Upper lobe of left lung (tissue), 6 donors: ENCODE measurements at regions not wholly inside any gene's neighbourhood (a gene's known extent, or its start where the extent isn't known, plus 50 kb on each side); places are given as distances from the start of the nearest gene placed in this dataset.

ENCODE experiments used
- ATAC-seq, 2 donors: fragments of 200-7000 bp; cut with Tn5 transposase; one replicate each; pipeline ENCODE4 v1.9.1; 2022; ENCODE audit warnings: mild to moderate bottlenecking in 2 of 2, moderate library complexity in 2 of 2; ENCODE audit not compliant: low FRiP score in 2 of 2
- DNase-seq, 2 donors: peaks; one replicate each; pipeline ENCODE4 v3.0.0-alpha.2; 2019 to 2020
- H3K27ac ChIP-seq, 4 donors: fragments of 200-600 bp; sonication (generic); one replicate each; pipeline ENCODE4 v1.5.1; 2016 to 2019
- H3K27me3 ChIP-seq, 4 donors: fragments of 200-600 bp; sonication (generic); one replicate each; pipeline ENCODE4 v1.5.1; 2017 to 2019
- H3K36me3 ChIP-seq, 4 donors: fragments of 200-600 bp; sonication (generic); one replicate each; pipeline ENCODE4 v1.5.1; 2016 to 2019
- H3K4me1 ChIP-seq, 4 donors: fragments of 200-600 bp; sonication (generic); one replicate each; pipeline ENCODE4 v1.5.1; 2018 to 2019
- H3K4me3 ChIP-seq, 4 donors: fragments of 200-600 bp; sonication (generic); one replicate each; pipeline ENCODE4 v1.5.1; 2017 to 2019; ENCODE audit warnings: mild to moderate bottlenecking in 2 of 4, moderate library complexity in 1 of 4
- H3K9me3 ChIP-seq, 4 donors: fragments of 200-600 bp; sonication (generic); one replicate each; pipeline ENCODE4 v1.5.1; 2018 to 2019
- CTCF ChIP-seq, 6 experiments: fragments of 450-650 bp in 4 of 6; fragments of 200-600 bp in 2 of 6; sonication (generic) in 2 of 6; IDR thresholded peaks; one replicate each; pipeline ENCODE4 v1.5.1; 2016 to 2019; ENCODE audit warnings: antibody characterized with exemption in 6 of 6
- EP300 ChIP-seq, 4 donors: sonication (generic); formaldehyde crosslinking; IDR thresholded peaks; one replicate each; pipeline ENCODE4 v1.5.1; 2017; ENCODE audit warnings: antibody characterized with exemption in 4 of 4, control low read depth in 2 of 4
- POLR2A ChIP-seq, 4 donors: fragments of 450-650 bp; IDR thresholded peaks; one replicate each; pipeline ENCODE4 v1.5.1; 2016 to 2017; ENCODE audit warnings: antibody characterized with exemption in 4 of 4, mild to moderate bottlenecking in 2 of 4
- POLR2AphosphoS5 ChIP-seq, 2 donors: sonication (generic); formaldehyde crosslinking; IDR thresholded peaks; one replicate each; pipeline ENCODE4 v1.5.1; 2017; ENCODE audit warnings: antibody characterized with exemption in 2 of 2
- WGBS, 2 donors: methylation state at CpG; one replicate each; pipeline ENCODE4 v1.1.5; 2017 to 2018; 5-methylcytosine and 5-hydroxymethylcytosine counted together
- donor health status: DM: no; HTN: no; CAD: no; lungs with moderate emphysema.
- donor health status: DM: no; HTN: yes; CAD: no; lungs with severe emphysema.

- 77 to 82% methylated on average over 2 of the region's 2 CpGs for WGBS, 2 donors
- no peak overlapping the region for H3K4me3 ChIP-seq
Observed at GRCh38 chr10:129293991-129294700, 172.9 kb upstream of the MGMT start.

DNA sequence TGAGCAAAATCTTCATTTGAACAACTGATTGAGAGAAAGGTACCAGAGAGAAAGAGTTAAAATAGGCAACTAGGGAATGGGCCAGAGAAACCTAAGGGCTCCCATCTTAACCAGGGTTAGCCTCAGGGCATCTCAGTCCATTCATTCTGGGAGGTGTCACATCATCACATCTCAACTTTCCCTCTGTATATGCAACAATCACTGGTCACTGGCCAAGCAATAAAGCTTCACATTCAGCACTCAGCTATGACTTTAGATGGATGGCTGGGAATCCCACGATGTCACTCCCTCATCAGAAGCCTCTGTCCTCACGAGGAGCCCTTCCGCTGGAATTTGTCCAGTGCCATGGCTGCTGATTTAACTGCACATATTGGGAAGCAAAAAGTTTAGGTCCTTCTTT, 172.1 kb upstream of the MGMT start:
- Histone ChIP-seq H3K4me3 (no peak overlapping the region), H3K9me3 (no peaks in the 10 kb centered on the region), H3K4me1 (no peaks in the 10 kb centered on the region), H3K27ac (no peak overlapping the region), H3K27me3 (no peaks in the 10 kb centered on the region), H3K36me3 (no peaks in the 10 kb centered on the region)
- WGBS, 2 donors, result 74 to 75% methylated on average over 3 of the region's 3 CpGs
- DNase-seq (no peak), ATAC-seq (no peak)
- TF ChIP-seq POLR2AphosphoS5 (IDR thresholded peaks at IDR 0.05) (no peak), CTCF (IDR thresholded peaks at IDR 0.05) (no peak), EP300 (IDR thresholded peaks at IDR 0.05) (no peak), POLR2A (IDR thresholded peaks at IDR 0.05) (no peak)

More at GRCh38 chr10:129293991-129294700, 172.9 kb upstream of the MGMT start:
- Histone ChIP-seq H3K9me3 (no peaks in the 10 kb centered on the region), H3K27me3 (no peaks in the 10 kb centered on the region), H3K36me3 (no peaks in the 10 kb centered on the region), H3K27ac (no peak overlapping the region), H3K4me1 (no peaks in the 10 kb centered on the region)
- no peak for TF ChIP-seq POLR2AphosphoS5 (IDR thresholded peaks at IDR 0.05)
- no peak for TF ChIP-seq CTCF (IDR thresholded peaks at IDR 0.05)
- no peak for TF ChIP-seq EP300 (IDR thresholded peaks at IDR 0.05)
- no peak for TF ChIP-seq POLR2A (IDR thresholded peaks at IDR 0.05)
- ATAC-seq (no peak), DNase-seq (no peak)

DNA sequence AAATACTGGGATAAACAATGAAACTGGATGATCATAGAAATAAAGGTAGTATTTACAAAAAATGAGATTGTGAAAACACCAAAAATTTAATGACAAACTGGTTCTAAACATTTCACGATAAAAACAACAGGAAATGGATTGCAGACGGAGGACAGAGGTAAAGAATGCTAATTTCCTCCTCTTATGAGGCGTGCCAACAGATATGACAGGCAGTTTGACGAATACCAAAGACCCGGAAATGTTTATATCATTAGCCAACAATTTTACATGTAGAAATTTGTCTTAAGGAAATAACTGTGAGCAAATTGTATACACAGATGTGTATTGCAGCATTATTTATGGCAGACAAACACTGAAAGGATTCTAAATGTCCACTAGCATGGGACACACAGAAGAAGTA, 162.0 kb upstream of the MGMT start:
- Histone ChIP-seq H3K27me3 (no peaks in the 10 kb centered on the region), H3K27ac (no peak overlapping the region), H3K9me3 (no peaks in the 10 kb centered on the region), H3K4me3 (no peak overlapping the region), H3K36me3 (no peaks in the 10 kb centered on the region), H3K4me1 (no peaks in the 10 kb centered on the region)
- no peak for DNase-seq
- no peak for ATAC-seq
- no peak for TF ChIP-seq POLR2AphosphoS5 (IDR thresholded peaks at IDR 0.05)
- no peak for TF ChIP-seq POLR2A (IDR thresholded peaks at IDR 0.05)
- TF ChIP-seq EP300 (IDR thresholded peaks at IDR 0.05), result no peak
- no peak for TF ChIP-seq CTCF (IDR thresholded peaks at IDR 0.05)
- WGBS, 2 donors, result 25 to 31% methylated on average over 5 of the region's 5 CpGs

DNA sequence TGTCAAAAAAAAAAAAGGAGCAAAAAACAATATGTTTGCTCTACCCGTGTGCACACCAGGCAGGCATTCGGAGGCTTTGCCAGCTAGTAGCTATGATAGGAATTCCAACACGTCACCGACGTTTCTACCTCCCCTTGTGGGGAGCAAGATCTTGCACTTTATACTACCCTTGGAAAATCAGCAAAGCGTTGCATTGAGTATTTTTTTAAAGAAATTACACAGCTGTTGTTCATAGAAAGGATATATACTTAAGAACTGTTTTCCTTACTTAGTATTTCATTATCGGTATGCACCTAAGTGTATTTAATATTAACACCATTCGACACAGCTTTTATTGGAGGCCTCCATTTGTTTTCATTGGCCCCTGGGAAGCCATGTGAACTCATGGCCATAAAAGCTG, 159.9 kb upstream of the MGMT start:
- no peak overlapping the region for H3K4me3 ChIP-seq
- no peak overlapping the region for H3K27ac ChIP-seq
- no peaks in the 10 kb centered on the region for H3K27me3 ChIP-seq
- DNase-seq (no peak), ATAC-seq (no peak)
- H3K4me1 ChIP-seq, result no peaks in the 10 kb centered on the region
- TF ChIP-seq CTCF (IDR thresholded peaks at IDR 0.05) (no peak), EP300 (IDR thresholded peaks at IDR 0.05) (no peak), POLR2A (IDR thresholded peaks at IDR 0.05) (no peak), POLR2AphosphoS5 (IDR thresholded peaks at IDR 0.05) (no peak)
- H3K9me3 ChIP-seq, result no peaks in the 10 kb centered on the region
- no peaks in the 10 kb centered on the region for H3K36me3 ChIP-seq
- WGBS, 2 donors, result 73 to 79% methylated on average over 8 of the region's 8 CpGs

GRCh38 chr10:129308953-129309564, 158.0 kb upstream of the MGMT start:
- Histone ChIP-seq H3K4me3 (no peak overlapping the region), H3K4me1 (no peaks in the 10 kb centered on the region), H3K27ac (no peak overlapping the region), H3K36me3 (no peaks in the 10 kb centered on the region), H3K9me3 (peaks cover 0 to 4% (median 0%) of the 10 kb centered on the region in 4 donors), H3K27me3 (no peaks in the 10 kb centered on the region)
- WGBS, 2 donors, result 79 to 87% methylated on average over 10 of the region's 10 CpGs
- ATAC-seq, result no peak
- TF ChIP-seq CTCF (IDR thresholded peaks at IDR 0.05) (no peak), POLR2AphosphoS5 (IDR thresholded peaks at IDR 0.05) (no peak), POLR2A (IDR thresholded peaks at IDR 0.05) (no peak), EP300 (IDR thresholded peaks at IDR 0.05) (no peak)
- DNase-seq, result no peak
